Ishikawa (cell line): ENCODE measurements at regions not wholly inside any gene's neighbourhood (a gene's known extent, or its start where the extent isn't known, plus 50 kb on each side); places are given as distances from the start of the nearest gene placed in this dataset.

Experiments
- CEBPB ChIP-seq: IDR thresholded peaks from 2 replicates; pipeline ENCODE4 v1.6.1; 2012
- CREB1 ChIP-seq: IDR thresholded peaks from 2 replicates; pipeline ENCODE4 v1.6.1; 2012; ENCODE audit warnings: low read depth
- EGR1 ChIP-seq: IDR thresholded peaks from 2 replicates; pipeline ENCODE4 v1.6.1; 2012
- EP300 ChIP-seq: IDR thresholded peaks from 2 replicates; pipeline ENCODE4 v1.6.1; 2012; ENCODE audit warnings: borderline replicate concordance
- FOXM1 ChIP-seq: IDR thresholded peaks from 2 replicates; pipeline ENCODE4 v1.6.1; 2012; ENCODE audit warnings: low read depth, borderline replicate concordance
- MAX ChIP-seq: IDR thresholded peaks from 2 replicates; pipeline ENCODE4 v1.6.1; 2012
- NFIC ChIP-seq: IDR thresholded peaks from 2 replicates; pipeline ENCODE4 v1.6.1; 2012
- RAD21 ChIP-seq: IDR thresholded peaks from 2 replicates; pipeline ENCODE4 v1.6.1; 2012; ENCODE audit warnings: low read depth
- REST ChIP-seq: IDR thresholded peaks from 2 replicates; pipeline ENCODE4 v1.6.1; 2012; ENCODE audit warnings: low read depth, mild to moderate bottlenecking
- TEAD4 ChIP-seq: IDR thresholded peaks from 2 replicates; pipeline ENCODE4 v1.6.1; 2012
- ZBTB7A ChIP-seq: IDR thresholded peaks from 2 replicates; pipeline ENCODE4 v1.6.1; 2012; ENCODE audit warnings: low read depth

- TF ChIP-seq EP300 = no peak
- TF ChIP-seq NFIC = no peak
- no peak for TF ChIP-seq REST
- no peak for TF ChIP-seq ZBTB7A
- TF ChIP-seq MAX = no peak
- TF ChIP-seq EGR1 = no peak
- no peak for TF ChIP-seq FOXM1
- no peak for TF ChIP-seq CREB1
- TF ChIP-seq RAD21 = no peak
- no peak for TF ChIP-seq CEBPB
- no peak for TF ChIP-seq TEAD4
Measured at GRCh38 chr14:65192686-65193085, 90.4 kb upstream of the MAX start.
